ENCODE measurements at regions not wholly inside any gene's neighbourhood (a gene's known extent, or its start where the extent isn't known, plus 50 kb on each side); places are given as distances from the start of the nearest gene placed in this dataset.
"Not testable (repeated sequence)": the region's sequence is repeated elsewhere in the genome, so short reads cannot be mapped to it uniquely, and the experiment has no call there.

- TF ChIP-seq, protein P1, sequence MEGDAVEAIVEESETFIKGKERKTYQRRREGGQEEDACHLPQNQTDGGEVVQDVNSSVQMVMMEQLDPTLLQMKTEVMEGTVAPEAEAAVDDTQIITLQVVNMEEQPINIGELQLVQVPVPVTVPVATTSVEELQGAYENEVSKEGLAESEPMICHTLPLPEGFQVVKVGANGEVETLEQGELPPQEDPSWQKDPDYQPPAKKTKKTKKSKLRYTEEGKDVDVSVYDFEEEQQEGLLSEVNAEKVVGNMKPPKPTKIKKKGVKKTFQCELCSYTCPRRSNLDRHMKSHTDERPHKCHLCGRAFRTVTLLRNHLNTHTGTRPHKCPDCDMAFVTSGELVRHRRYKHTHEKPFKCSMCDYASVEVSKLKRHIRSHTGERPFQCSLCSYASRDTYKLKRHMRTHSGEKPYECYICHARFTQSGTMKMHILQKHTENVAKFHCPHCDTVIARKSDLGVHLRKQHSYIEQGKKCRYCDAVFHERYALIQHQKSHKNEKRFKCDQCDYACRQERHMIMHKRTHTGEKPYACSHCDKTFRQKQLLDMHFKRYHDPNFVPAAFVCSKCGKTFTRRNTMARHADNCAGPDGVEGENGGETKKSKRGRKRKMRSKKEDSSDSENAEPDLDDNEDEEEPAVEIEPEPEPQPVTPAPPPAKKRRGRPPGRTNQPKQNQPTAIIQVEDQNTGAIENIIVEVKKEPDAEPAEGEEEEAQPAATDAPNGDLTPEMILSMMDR (IDR thresholded peaks at IDR 0.05): not testable (repeated sequence)
- TF ChIP-seq POLR2A (IDR thresholded peaks at IDR 0.05); POLR2AphosphoS5 (IDR thresholded peaks at IDR 0.05; ENCODE audit: insufficient read depth in 1 of 2, low read depth in 1 of 2): not testable (repeated sequence)
Measured at GRCh38 chr4:137405833-137406232, 126.5 kb downstream of the PCDH18 start.

Data from vagina (tissue), 2 donors.